Endothelial cell of umbilical vein (primary cell): ENCODE measurements at regions not wholly inside any gene's neighbourhood (a gene's known extent, or its start where the extent isn't known, plus 50 kb on each side); places are given as distances from the start of the nearest gene placed in this dataset.

ENCODE experiments used
- CTCF ChIP-seq, 2 donors: IDR thresholded peaks; 1 replicate in 1 of 2; 2 replicates in 1 of 2; pipeline ENCODE4 v1.5.1; 2011; ENCODE audit warnings: low read length in 2 of 2, mild to moderate bottlenecking in 2 of 2, moderate library complexity in 2 of 2, control low read depth in 1 of 2, inconsistent platforms in 1 of 2, low read depth in 1 of 2; ENCODE audit not compliant: insufficient read depth in 1 of 2; ENCODE audit errors: extremely low read depth in 1 of 2
- MYC ChIP-seq: IDR thresholded peaks from one replicate; pipeline ENCODE4 v1.6.1; 2011; ENCODE audit warnings: mild to moderate bottlenecking, low read depth, low read length

GRCh38 chr5:114700823-114701222, 339.0 kb downstream of the KCNN2 start:
- no peak for TF ChIP-seq MYC
- no peak for TF ChIP-seq CTCF (IDR thresholded peaks at IDR 0.05; ENCODE audit: extremely low read depth in 1 of 2, insufficient read depth in 1 of 2, low read depth in 1 of 2, low read length in 2 of 2)
